Body of pancreas (tissue), 4 donors: ENCODE measurements at regions not wholly inside any gene's neighbourhood (a gene's known extent, or its start where the extent isn't known, plus 50 kb on each side); places are given as distances from the start of the nearest gene placed in this dataset.

Source experiments
- CTCF ChIP-seq, 7 experiments: fragments of 450-650 bp in 4 of 7; fragments of 200-600 bp in 3 of 7; sonication (generic) in 3 of 7; IDR thresholded peaks; one replicate each; pipeline ENCODE4 v1.5.1; 2016 to 2019; ENCODE audit warnings: antibody characterized with exemption in 7 of 7
- POLR2A ChIP-seq, 3 donors: fragments of 450-650 bp; IDR thresholded peaks; one replicate each; pipeline ENCODE4 v1.6.1; 2016; ENCODE audit warnings: antibody characterized with exemption in 3 of 3, mild to moderate bottlenecking in 2 of 3

- TF ChIP-seq CTCF (IDR thresholded peaks at IDR 0.05) = no peak
- TF ChIP-seq POLR2A (IDR thresholded peaks at IDR 0.05) = no peak
Observed at GRCh38 chr3:177936721-177937120, 599.5 kb upstream of the KCNMB2 start.
